Neural progenitor cell (in vitro differentiated cells): ENCODE measurements at regions not wholly inside any gene's neighbourhood (a gene's known extent, or its start where the extent isn't known, plus 50 kb on each side); places are given as distances from the start of the nearest gene placed in this dataset.

Experiments
- EZH2 ChIP-seq: fragments of 200-600 bp; sonication (generic); IDR thresholded peaks from 2 replicates; pipeline ENCODE4 v1.6.1; 2017; ENCODE audit warnings: antibody characterized with exemption, mild to moderate bottlenecking, moderate library complexity
- EZH2phosphoT487 ChIP-seq: fragments of 200-600 bp; sonication (generic); IDR thresholded peaks from 2 replicates; pipeline ENCODE4 v1.6.1; 2017; ENCODE audit warnings: antibody characterized with exemption
- TF ChIP-seq, protein P1 (sequence below): fragments of 200-600 bp; sonication (generic); IDR thresholded peaks from 2 replicates; pipeline ENCODE4 v1.5.1; 2017; ENCODE audit warnings: antibody characterized with exemption, mild to moderate bottlenecking

DNA sequence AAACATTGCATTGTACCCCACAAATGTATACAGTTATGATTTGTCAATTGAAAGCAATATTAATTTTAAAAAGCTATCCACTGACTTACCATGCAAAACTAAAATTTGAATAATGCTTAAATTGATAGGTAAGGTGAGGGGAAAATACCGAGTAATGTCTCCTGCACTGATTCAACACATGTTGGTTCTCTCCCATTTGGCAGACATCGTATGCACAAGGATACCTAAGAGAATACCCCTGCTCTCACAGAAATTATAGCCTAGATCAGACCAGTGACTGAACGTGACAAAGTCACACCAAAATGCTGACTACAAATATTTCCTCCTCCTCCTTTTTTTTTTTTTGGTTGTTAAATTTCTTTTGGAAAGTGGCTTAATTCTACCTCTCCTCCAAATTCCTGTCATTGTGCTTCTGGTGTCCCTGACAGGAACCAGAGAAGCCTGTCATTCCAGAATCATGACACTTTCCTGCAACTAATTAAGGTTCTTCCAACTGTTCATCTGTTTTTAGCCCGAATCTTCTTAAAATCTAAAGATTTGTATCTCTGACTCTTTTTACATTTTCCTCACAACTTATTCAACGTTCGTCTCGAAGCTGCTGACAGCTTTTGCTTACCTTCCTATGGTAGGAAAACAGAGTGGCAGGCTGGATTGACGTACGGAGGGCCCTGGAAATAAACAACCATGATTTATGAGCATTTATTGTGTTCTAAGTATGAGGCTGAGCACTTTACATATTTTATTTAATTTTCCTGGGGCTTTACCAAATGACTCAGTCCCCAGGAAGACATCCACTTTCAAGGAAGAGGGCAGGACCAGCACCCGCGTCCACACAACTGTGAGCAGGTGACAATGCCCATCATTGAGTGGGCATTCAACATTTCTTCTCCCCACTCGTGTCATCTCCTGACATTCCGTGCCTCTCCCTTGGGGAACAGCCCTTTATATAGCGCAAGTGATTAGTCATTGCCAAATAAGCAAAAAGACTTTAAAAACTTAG is 57.9 kb upstream of the KCNE2 start:
- TF ChIP-seq, protein P1, sequence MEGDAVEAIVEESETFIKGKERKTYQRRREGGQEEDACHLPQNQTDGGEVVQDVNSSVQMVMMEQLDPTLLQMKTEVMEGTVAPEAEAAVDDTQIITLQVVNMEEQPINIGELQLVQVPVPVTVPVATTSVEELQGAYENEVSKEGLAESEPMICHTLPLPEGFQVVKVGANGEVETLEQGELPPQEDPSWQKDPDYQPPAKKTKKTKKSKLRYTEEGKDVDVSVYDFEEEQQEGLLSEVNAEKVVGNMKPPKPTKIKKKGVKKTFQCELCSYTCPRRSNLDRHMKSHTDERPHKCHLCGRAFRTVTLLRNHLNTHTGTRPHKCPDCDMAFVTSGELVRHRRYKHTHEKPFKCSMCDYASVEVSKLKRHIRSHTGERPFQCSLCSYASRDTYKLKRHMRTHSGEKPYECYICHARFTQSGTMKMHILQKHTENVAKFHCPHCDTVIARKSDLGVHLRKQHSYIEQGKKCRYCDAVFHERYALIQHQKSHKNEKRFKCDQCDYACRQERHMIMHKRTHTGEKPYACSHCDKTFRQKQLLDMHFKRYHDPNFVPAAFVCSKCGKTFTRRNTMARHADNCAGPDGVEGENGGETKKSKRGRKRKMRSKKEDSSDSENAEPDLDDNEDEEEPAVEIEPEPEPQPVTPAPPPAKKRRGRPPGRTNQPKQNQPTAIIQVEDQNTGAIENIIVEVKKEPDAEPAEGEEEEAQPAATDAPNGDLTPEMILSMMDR, result no peak
- TF ChIP-seq EZH2phosphoT487, result no peak
- TF ChIP-seq EZH2, result no peak
